H1 (cell line): ENCODE measurements at regions not wholly inside any gene's neighbourhood (a gene's known extent, or its start where the extent isn't known, plus 50 kb on each side); places are given as distances from the start of the nearest gene placed in this dataset.

Experiments used
- CTCF ChIA-PET: fragments of 300-600 bp; sonication (Branson Sonifier 250); formaldehyde crosslinking; loops from one replicate; lab custom pipeline; 2021; ENCODE audit not compliant: partially characterized antibody; lab: Charles Lee
- POLR2A ChIA-PET: fragments of 300-600 bp; sonication (Branson Sonifier 250); formaldehyde crosslinking; loops from one replicate; lab custom pipeline; 2021; ENCODE audit warnings: inconsistent platforms; ENCODE audit not compliant: partially characterized antibody; lab: Charles Lee
- DNase-seq, 2 experiments: peaks; one replicate each; pipeline versions ENCODE4 v3.0.0 to v3.0.0-alpha.2; 2010 to 2022; ENCODE audit warnings: low spot score in 2 of 2, low read depth in 1 of 2, mixed read lengths in 1 of 2
- FAIRE-seq: peaks from 2 replicates; lab custom pipeline; 2011; peaks lifted over from hg19 to GRCh38; lab: Jason Lieb, UNC
- H2AFZ ChIP-seq: 2 replicates; pipeline ENCODE4 v1.8.1; 2012; ENCODE audit warnings: low read length, inconsistent platforms
- H2AK5ac ChIP-seq: 2 replicates; pipeline ENCODE4 v1.6.1; 2013; ENCODE audit warnings: low read depth, low read length
- H2BK120ac ChIP-seq: replicated peaks from 2 replicates; pipeline ENCODE3; 2013; ENCODE audit warnings: low read depth, low read length, inconsistent platforms
- H2BK12ac ChIP-seq: 2 replicates; pipeline ENCODE4 v1.6.1; 2013; ENCODE audit warnings: low read depth, low read length
- H2BK15ac ChIP-seq: 2 replicates; pipeline ENCODE4 v1.6.1; 2013; ENCODE audit warnings: low read length
- H2BK20ac ChIP-seq: 2 replicates; pipeline ENCODE4 v1.6.1; 2013; ENCODE audit warnings: low read length
- H2BK5ac ChIP-seq: 2 replicates; pipeline ENCODE4 v1.6.1; 2013; ENCODE audit warnings: low read depth, low read length
- H3K14ac ChIP-seq: 2 replicates; pipeline ENCODE4 v1.6.1; 2013; ENCODE audit warnings: inconsistent platforms; ENCODE audit not compliant: insufficient read length
- H3K18ac ChIP-seq: 2 replicates; pipeline ENCODE4 v1.6.1; 2013; ENCODE audit warnings: low read length; ENCODE audit errors: extremely low read depth
- H3K23ac ChIP-seq: 2 replicates; pipeline ENCODE4 v1.6.1; 2013; ENCODE audit warnings: inconsistent platforms; ENCODE audit not compliant: insufficient read length
- H3K23me2 ChIP-seq: 2 replicates; pipeline ENCODE4 v1.6.1; 2013; ENCODE audit warnings: low read depth, low read length
- H3K27ac ChIP-seq: 2 replicates; pipeline ENCODE4 v1.6.1; 2011; ENCODE audit warnings: low read depth, low read length, inconsistent platforms
- H3K27me3 ChIP-seq, 4 experiments: replicated peaks in 1 of 4; 1 replicate in 1 of 4; 2 replicates in 3 of 4; pipeline versions ENCODE4 v1.6.1 to v1.8.1; 2011 to 2013; ENCODE audit warnings: low read length in 3 of 4, mild to moderate bottlenecking in 3 of 4, inconsistent platforms in 2 of 4, mixed read lengths in 2 of 4, moderate library complexity in 1 of 4; ENCODE audit not compliant: control insufficient read depth in 3 of 4, insufficient read depth in 3 of 4; ENCODE audit errors: extremely low read depth in 1 of 4
- H3K36me3 ChIP-seq, 4 experiments: 2 replicates each; pipeline versions ENCODE4 v1.6.1 to v1.8.1; 2011 to 2013; ENCODE audit warnings: mild to moderate bottlenecking in 4 of 4, low read length in 3 of 4, moderate library complexity in 2 of 4, control low read depth in 1 of 4, inconsistent platforms in 1 of 4; ENCODE audit not compliant: insufficient read depth in 4 of 4, control insufficient read depth in 2 of 4
- H3K4ac ChIP-seq: replicated peaks from 2 replicates; pipeline ENCODE3; 2013; ENCODE audit warnings: low read length, low read depth, mixed read lengths, inconsistent platforms; ENCODE audit not compliant: insufficient read length
- H3K4me1 ChIP-seq, 4 experiments: replicated peaks in 1 of 4; 1 replicate in 1 of 4; 2 replicates in 3 of 4; pipeline versions ENCODE4 v1.6.1 to v1.8.1; 2011 to 2013; ENCODE audit warnings: low read length in 3 of 4, inconsistent platforms in 2 of 4, mixed read lengths in 1 of 4; ENCODE audit not compliant: insufficient read depth in 4 of 4, control insufficient read depth in 3 of 4
- H3K4me2 ChIP-seq, 2 experiments: 2 replicates each; pipeline versions ENCODE4 v1.6.1 to v1.8.1; 2011 to 2013; ENCODE audit warnings: low read depth in 2 of 2, low read length in 2 of 2, control low read depth in 1 of 2, inconsistent platforms in 1 of 2, mild to moderate bottlenecking in 1 of 2; ENCODE audit not compliant: insufficient read depth in 1 of 2
- H3K4me3 ChIP-seq, 4 experiments: fragments of 200-600, 300-600 bp in 1 of 4; sonication (generic), shearing (Covaris generic), sonication (Bioruptor Twin) in 1 of 4; 2 replicates each; pipeline versions ENCODE4 v1.5.1 to v1.8.1; 2011 to 2016; ENCODE audit warnings: low read length in 4 of 4, low read depth in 3 of 4, control low read depth in 2 of 4, inconsistent platforms in 2 of 4, mild to moderate bottlenecking in 2 of 4, mixed read lengths in 1 of 4, moderate library complexity in 1 of 4; ENCODE audit not compliant: insufficient read depth in 2 of 4; ENCODE audit errors: extremely low read depth in 1 of 4
- H3K56ac ChIP-seq: replicated peaks from 2 replicates; pipeline ENCODE3; 2013; ENCODE audit warnings: low read depth, mild to moderate bottlenecking, mixed read lengths, low read length, inconsistent platforms; ENCODE audit not compliant: insufficient read length
- H3K79me1 ChIP-seq: 2 replicates; pipeline ENCODE4 v1.6.1; 2013; ENCODE audit warnings: low read depth, low read length, control low read depth
- H3K79me2 ChIP-seq, 2 experiments: 2 replicates each; pipeline versions ENCODE4 v1.6.1 to v1.8.1; 2012 to 2013; ENCODE audit warnings: low read length in 2 of 2, mild to moderate bottlenecking in 2 of 2, inconsistent platforms in 1 of 2; ENCODE audit not compliant: insufficient read depth in 2 of 2, control insufficient read depth in 1 of 2
- H3K9ac ChIP-seq, 4 experiments: replicated peaks in 1 of 4; 1 replicate in 1 of 4; 2 replicates in 3 of 4; pipeline versions ENCODE4 v1.6.1 to v1.8.1; 2011 to 2013; ENCODE audit warnings: low read depth in 3 of 4, low read length in 3 of 4, control low read depth in 2 of 4, mild to moderate bottlenecking in 2 of 4, moderate library complexity in 2 of 4, inconsistent platforms in 1 of 4; ENCODE audit errors: extremely low read depth in 1 of 4
- H3K9me3 ChIP-seq, 2 experiments: 2 replicates each; pipeline versions ENCODE4 v1.6.1 to v1.8.1; 2012 to 2013; ENCODE audit warnings: mild to moderate bottlenecking in 2 of 2, moderate library complexity in 2 of 2, control low read depth in 1 of 2, inconsistent platforms in 1 of 2, low read depth in 1 of 2, low read length in 1 of 2, mixed read lengths in 1 of 2; ENCODE audit not compliant: insufficient read depth in 2 of 2
- H4K20me1 ChIP-seq, 2 experiments: replicated peaks in 1 of 2; 2 replicates each; pipeline versions ENCODE3 to v1.8.1; 2011 to 2013; ENCODE audit warnings: inconsistent platforms in 2 of 2, low read length in 2 of 2, mild to moderate bottlenecking in 1 of 2; ENCODE audit not compliant: insufficient read depth in 2 of 2, control insufficient read depth in 1 of 2
- H4K5ac ChIP-seq: 2 replicates; pipeline ENCODE4 v1.6.1; 2013; ENCODE audit warnings: low read length, low read depth, mixed read lengths, inconsistent platforms; ENCODE audit not compliant: insufficient read length
- H4K8ac ChIP-seq: 2 replicates; pipeline ENCODE4 v1.8.0; 2013; ENCODE audit warnings: mild to moderate bottlenecking, moderate library complexity, low read length, inconsistent platforms; ENCODE audit not compliant: insufficient read depth; ENCODE audit errors: extremely low read depth
- H4K91ac ChIP-seq: replicated peaks from 2 replicates; pipeline ENCODE3; 2013; ENCODE audit warnings: low read length, mixed read lengths, inconsistent platforms; ENCODE audit not compliant: insufficient read length
- CHD1 ChIP-seq: IDR thresholded peaks from 2 replicates; pipeline ENCODE4 v1.6.1; 2012; ENCODE audit warnings: low read depth, low read length, improper control_type of control experiment
- POLR2AphosphoS5 ChIP-seq: IDR thresholded peaks from 2 replicates; pipeline ENCODE4 v1.6.1; 2011; ENCODE audit warnings: low read depth, low read length
- SIX5 ChIP-seq: IDR thresholded peaks from 2 replicates; pipeline ENCODE4 v1.6.1; 2011; ENCODE audit warnings: mild to moderate bottlenecking, low read depth, low read length
- WGBS, 2 experiments: shearing (Covaris generic) in 1 of 2; methylation state at CpG; one replicate each; pipeline versions ENCODE4 v1.1.6 to v1.1.7; 2013 to 2015; ENCODE audit warnings: low lambda C conversion rate in 2 of 2, mixed read lengths in 2 of 2, inconsistent platforms in 1 of 2, low coverage in 1 of 2, missing lambda C conversion rate in 1 of 2; ENCODE audit not compliant: insufficient replicate concordance in 2 of 2, insufficient coverage in 1 of 2, insufficient read length in 1 of 2; ENCODE audit errors: extremely low coverage in 1 of 2, missing lambda C conversion rate in 1 of 2; 5-methylcytosine and 5-hydroxymethylcytosine counted together

- H3K56ac ChIP-seq: no peak overlapping the region
- POLR2A ChIA-PET: no interaction called here
- 88% methylated on average over 6 of the region's 6 CpGs; no CpG with 5 or more reads in 1 of the 2 experiments for WGBS, 2 experiments
Measured at GRCh38 chr2:119053700-119054436, 104.7 kb downstream of the C1QL2 start.

More at GRCh38 chr2:119053700-119054436, 104.7 kb downstream of the C1QL2 start:
- no peak overlapping the region for H2AK5ac ChIP-seq
- no peak overlapping the region for H3K4me3 ChIP-seq
- H3K36me3 ChIP-seq: no peaks in the 10 kb centered on the region
- H2BK120ac ChIP-seq: no peak overlapping the region
- H4K91ac ChIP-seq: no peak overlapping the region
- H3K27me3 ChIP-seq: no peaks in the 10 kb centered on the region
- no peak overlapping the region for H3K18ac ChIP-seq
- no peak overlapping the region for H3K23ac ChIP-seq
- H3K27ac ChIP-seq: no peak overlapping the region
- H3K4me2 ChIP-seq: no peak overlapping the region
- H2BK12ac ChIP-seq: no peak overlapping the region
- H3K4ac ChIP-seq: no peak overlapping the region
- no peaks in the 10 kb centered on the region for H3K23me2 ChIP-seq
- 0 out of 4 replicates have a peak, but pooled peaks cover 0 to 3% of the 10 kb centered on the region in 2 experiments for H3K9me3 ChIP-seq
- no peak overlapping the region for H2AFZ ChIP-seq
- 0 out of 2 replicates have a peak overlapping the region, but pooled peaks have one; percentile 86 for H2BK20ac ChIP-seq
- H3K79me1 ChIP-seq: no peaks in the 10 kb centered on the region
- no peaks in the 10 kb centered on the region for H3K79me2 ChIP-seq
- H2BK5ac ChIP-seq: no peak overlapping the region
- H4K20me1 ChIP-seq: no peaks in the 10 kb centered on the region
- DNase-seq (no peak), FAIRE-seq (no peak)
- CTCF ChIA-PET: interaction anchor here (0.9 to 1.6 kb wide), 3 partner anchors 42 to 423 kb away, joined by 3 read pairs; no protein-coding TSS in a partner anchor
- peaks cover 0 to 4% (median 2%) of the 10 kb centered on the region in 4 experiments; a peak in 2 of 7 replicates for H3K4me1 ChIP-seq
- H4K8ac ChIP-seq: no peak overlapping the region
- no peak overlapping the region for H3K14ac ChIP-seq
- no peak overlapping the region for H3K9ac ChIP-seq
- H4K5ac ChIP-seq: no peak overlapping the region
- TF ChIP-seq SIX5 (no peak), POLR2AphosphoS5 (no peak), CHD1 (no peak)
- no peak overlapping the region for H2BK15ac ChIP-seq
